GM23338 (cell line): ENCODE measurements at regions not wholly inside any gene's neighbourhood (a gene's known extent, or its start where the extent isn't known, plus 50 kb on each side); places are given as distances from the start of the nearest gene placed in this dataset.

Experiments
- ATAC-seq: fragments of 200-7000 bp; cut with Tn5 transposase; 3 replicates; pipeline ENCODE4 v1.9.1; 2020
- DNase-seq: peaks from one replicate; pipeline ENCODE4 v3.0.0-alpha.2; 2015; ENCODE audit warnings: low spot score
- H2AFZ ChIP-seq: fragments of 200-600 bp; sonication (generic); 2 replicates; pipeline ENCODE4 v1.8.0; 2016; ENCODE audit warnings: antibody characterized with exemption, mild to moderate bottlenecking, moderate library complexity
- H3F3A ChIP-seq: fragments of 200-600 bp; sonication (generic); replicated peaks from 2 replicates; pipeline ENCODE4 v1.8.0; 2017; ENCODE audit warnings: antibody characterized with exemption, mixed run types, low read depth
- H3K27ac ChIP-seq: fragments of 200-600 bp; sonication (generic); 2 replicates; pipeline ENCODE4 v1.6.1; 2016; ENCODE audit warnings: low read depth
- H3K27me3 ChIP-seq: fragments of 200-600 bp; sonication (generic); 2 replicates; pipeline ENCODE4 v1.8.0; 2016; ENCODE audit warnings: mild to moderate bottlenecking, mixed run types, moderate library complexity; ENCODE audit not compliant: insufficient read depth
- H3K36me3 ChIP-seq: fragments of 200-600 bp; sonication (generic); 2 replicates; pipeline ENCODE4 v1.8.0; 2016; ENCODE audit warnings: mild to moderate bottlenecking; ENCODE audit not compliant: insufficient read depth
- H3K4me1 ChIP-seq: fragments of 200-600 bp; sonication (generic); 2 replicates; pipeline ENCODE4 v1.8.0; 2016; ENCODE audit warnings: mild to moderate bottlenecking, moderate library complexity; ENCODE audit not compliant: insufficient read depth
- H3K4me2 ChIP-seq: fragments of 200-600 bp; sonication (generic); 2 replicates; pipeline ENCODE4 v1.7.1; 2017; ENCODE audit warnings: mixed run types
- H3K4me3 ChIP-seq: fragments of 200-600 bp; sonication (generic); 2 replicates; pipeline ENCODE4 v1.6.1; 2016; ENCODE audit warnings: mixed run types
- H3K79me2 ChIP-seq: fragments of 200-600 bp; sonication (generic); replicated peaks from 2 replicates; pipeline ENCODE4 v1.8.0; 2017; ENCODE audit warnings: mild to moderate bottlenecking; ENCODE audit not compliant: insufficient read depth
- H3K9me2 ChIP-seq: fragments of 200-600 bp; sonication (generic); 2 replicates; pipeline ENCODE4 v1.8.0; 2017; ENCODE audit not compliant: insufficient read depth
- H4K20me1 ChIP-seq: fragments of 200-600 bp; sonication (generic); replicated peaks from 2 replicates; pipeline ENCODE4 v1.8.0; 2017; ENCODE audit warnings: mild to moderate bottlenecking; ENCODE audit not compliant: insufficient read depth
- H3K27ac Mint-ChIP-seq: 2 replicates; pipeline ENCODE4 v1.8.0; 2020; ENCODE audit warnings: inconsistent platforms, mild to moderate bottlenecking, moderate library complexity, mixed read lengths
- H3K27me3 Mint-ChIP-seq: 3 replicates; pipeline ENCODE4 v1.8.0; 2022; ENCODE audit warnings: low read depth, mild to moderate bottlenecking, moderate library complexity, mixed read lengths, inconsistent platforms; ENCODE audit not compliant: insufficient read depth, poor library complexity
- H3K36me3 Mint-ChIP-seq: 3 replicates; pipeline ENCODE4 v1.8.0; 2021; ENCODE audit warnings: low read depth, mild to moderate bottlenecking, inconsistent platforms, moderate library complexity, mixed read lengths
- H3K4me1 Mint-ChIP-seq: 3 replicates; pipeline ENCODE4 v1.8.0; 2020; ENCODE audit warnings: mild to moderate bottlenecking, inconsistent platforms, mixed read lengths
- H3K4me3 Mint-ChIP-seq: 3 replicates; pipeline ENCODE4 v1.8.0; 2021; ENCODE audit warnings: moderate library complexity, mild to moderate bottlenecking, inconsistent platforms, mixed read lengths
- H3K9me3 Mint-ChIP-seq: 3 replicates; pipeline ENCODE4 v1.8.0; 2020; ENCODE audit warnings: moderate library complexity, mild to moderate bottlenecking, inconsistent platforms, mixed read lengths
- CREB1 ChIP-seq: fragments of 250-450 bp; sonication (Bioruptor Pico); IDR thresholded peaks from 2 replicates; pipeline ENCODE4 v1.5.0; 2020; ENCODE audit warnings: low read depth, mild to moderate bottlenecking, moderate library complexity
- EZH2 ChIP-seq: fragments of 200-600 bp; sonication (generic); IDR thresholded peaks from one replicate; pipeline ENCODE4 v1.8.0; 2017; ENCODE audit warnings: antibody characterized with exemption, mild to moderate bottlenecking, low read depth; ENCODE audit not compliant: unreplicated experiment
- EZH2phosphoT487 ChIP-seq: fragments of 200-600 bp; sonication (generic); IDR thresholded peaks from one replicate; pipeline ENCODE4 v1.8.1; 2018; ENCODE audit warnings: antibody characterized with exemption; ENCODE audit not compliant: unreplicated experiment
- JUNB ChIP-seq: IDR thresholded peaks from one replicate; pipeline ENCODE4 v1.6.1; 2016; ENCODE audit warnings: antibody characterized with exemption; ENCODE audit not compliant: unreplicated experiment
- NANOG ChIP-seq: IDR thresholded peaks from 2 replicates; pipeline ENCODE4 v1.6.1; 2016; ENCODE audit warnings: antibody characterized with exemption, borderline replicate concordance
- POLR2AphosphoS5 ChIP-seq: IDR thresholded peaks from 2 replicates; pipeline ENCODE4 v1.6.1; 2016; ENCODE audit warnings: antibody characterized with exemption, low read depth
- STAT1 ChIP-seq: IDR thresholded peaks from one replicate; pipeline ENCODE4 v1.6.1; 2016; ENCODE audit warnings: antibody characterized with exemption; ENCODE audit not compliant: unreplicated experiment
- ZNF114 ChIP-seq: fragments of 250-450 bp; sonication (Bioruptor Pico); IDR thresholded peaks from 2 replicates; pipeline ENCODE4 v1.5.0; 2020; ENCODE audit warnings: mild to moderate bottlenecking, moderate library complexity
- ZNF331 ChIP-seq: fragments of 250-450 bp; sonication (Bioruptor Pico); IDR thresholded peaks from 2 replicates; pipeline ENCODE4 v1.5.0; 2020; ENCODE audit warnings: low read depth, mild to moderate bottlenecking, moderate library complexity
- TF ChIP-seq, protein P1 (sequence below), 2 experiments: fragments of 200-600 bp in 1 of 2; sonication (generic) in 1 of 2; conservative IDR thresholded peaks; 2 replicates each; pipeline versions ENCODE4 v1.5.1 to v1.6.1; 2016 to 2017; ENCODE audit warnings: antibody characterized with exemption in 2 of 2, low read depth in 2 of 2, mild to moderate bottlenecking in 2 of 2, moderate library complexity in 1 of 2
- TF ChIP-seq, protein P2 (sequence below): fragments of 250-450 bp; sonication (Bioruptor Pico); IDR thresholded peaks from 2 replicates; pipeline ENCODE4 v1.5.0; 2020; ENCODE audit warnings: mild to moderate bottlenecking, moderate library complexity
- TF ChIP-seq, protein P3 (sequence below): IDR thresholded peaks from one replicate; pipeline ENCODE4 v1.6.1; 2018; ENCODE audit warnings: antibody characterized with exemption; ENCODE audit not compliant: unreplicated experiment
- TF ChIP-seq, protein P4 (sequence below): IDR thresholded peaks from 2 replicates; pipeline ENCODE4 v1.6.1; 2016; ENCODE audit warnings: antibody characterized with exemption

DNA sequence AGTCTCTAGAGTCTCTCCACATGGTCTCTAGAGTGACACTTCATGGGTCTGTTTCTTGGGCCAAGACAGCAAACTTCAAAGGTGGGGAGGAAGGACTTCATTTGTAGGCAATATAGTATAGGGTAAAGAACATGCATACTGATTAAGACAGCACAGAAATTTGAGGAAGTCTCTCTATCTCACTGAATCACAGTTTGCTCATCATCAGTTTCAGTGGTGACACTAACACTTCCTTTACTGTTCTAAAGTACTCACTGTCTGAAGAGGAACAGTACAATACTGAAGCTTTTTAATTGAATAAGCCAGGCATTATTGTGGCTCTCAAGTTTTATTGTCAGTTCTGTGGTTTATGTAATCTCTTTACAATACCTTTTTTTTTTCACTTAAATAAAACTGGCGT, 656.4 kb upstream of the CDH8 start:
- Histone ChIP-seq H2AFZ (no peak overlapping the region), H3K4me1 (no peaks in the 10 kb centered on the region), H3K27ac (no peak overlapping the region), H3K79me2 (no peaks in the 10 kb centered on the region), H4K20me1 (no peaks in the 10 kb centered on the region), H3K27me3 (no peaks in the 10 kb centered on the region), H3K4me3 (no peak overlapping the region), H3K9me2 (0 out of 2 replicates have a peak, but pooled peaks cover 3% of the 10 kb centered on the region), H3K4me2 (no peak overlapping the region), H3F3A (no peaks in the 10 kb centered on the region), H3K36me3 (peaks cover 20% of the 10 kb centered on the region)
- no peak for DNase-seq
- Mint-ChIP-seq H3K36me3 (peaks cover 31% of the 10 kb centered on the region; the same call in 2 of the 3 replicates), H3K27ac (no peak overlapping the region), H3K4me3 (no peak overlapping the region), H3K9me3 (peaks cover 39% of the 10 kb centered on the region), H3K4me1 (no peaks in the 10 kb centered on the region), H3K27me3 (peaks cover 3% of the 10 kb centered on the region)
- ATAC-seq: no peak
- TF ChIP-seq, protein P1, sequence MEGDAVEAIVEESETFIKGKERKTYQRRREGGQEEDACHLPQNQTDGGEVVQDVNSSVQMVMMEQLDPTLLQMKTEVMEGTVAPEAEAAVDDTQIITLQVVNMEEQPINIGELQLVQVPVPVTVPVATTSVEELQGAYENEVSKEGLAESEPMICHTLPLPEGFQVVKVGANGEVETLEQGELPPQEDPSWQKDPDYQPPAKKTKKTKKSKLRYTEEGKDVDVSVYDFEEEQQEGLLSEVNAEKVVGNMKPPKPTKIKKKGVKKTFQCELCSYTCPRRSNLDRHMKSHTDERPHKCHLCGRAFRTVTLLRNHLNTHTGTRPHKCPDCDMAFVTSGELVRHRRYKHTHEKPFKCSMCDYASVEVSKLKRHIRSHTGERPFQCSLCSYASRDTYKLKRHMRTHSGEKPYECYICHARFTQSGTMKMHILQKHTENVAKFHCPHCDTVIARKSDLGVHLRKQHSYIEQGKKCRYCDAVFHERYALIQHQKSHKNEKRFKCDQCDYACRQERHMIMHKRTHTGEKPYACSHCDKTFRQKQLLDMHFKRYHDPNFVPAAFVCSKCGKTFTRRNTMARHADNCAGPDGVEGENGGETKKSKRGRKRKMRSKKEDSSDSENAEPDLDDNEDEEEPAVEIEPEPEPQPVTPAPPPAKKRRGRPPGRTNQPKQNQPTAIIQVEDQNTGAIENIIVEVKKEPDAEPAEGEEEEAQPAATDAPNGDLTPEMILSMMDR (conservative IDR thresholded peaks at IDR 0.05; ENCODE audit: low read depth in 2 of 2): no peak
- TF ChIP-seq, protein P2, sequence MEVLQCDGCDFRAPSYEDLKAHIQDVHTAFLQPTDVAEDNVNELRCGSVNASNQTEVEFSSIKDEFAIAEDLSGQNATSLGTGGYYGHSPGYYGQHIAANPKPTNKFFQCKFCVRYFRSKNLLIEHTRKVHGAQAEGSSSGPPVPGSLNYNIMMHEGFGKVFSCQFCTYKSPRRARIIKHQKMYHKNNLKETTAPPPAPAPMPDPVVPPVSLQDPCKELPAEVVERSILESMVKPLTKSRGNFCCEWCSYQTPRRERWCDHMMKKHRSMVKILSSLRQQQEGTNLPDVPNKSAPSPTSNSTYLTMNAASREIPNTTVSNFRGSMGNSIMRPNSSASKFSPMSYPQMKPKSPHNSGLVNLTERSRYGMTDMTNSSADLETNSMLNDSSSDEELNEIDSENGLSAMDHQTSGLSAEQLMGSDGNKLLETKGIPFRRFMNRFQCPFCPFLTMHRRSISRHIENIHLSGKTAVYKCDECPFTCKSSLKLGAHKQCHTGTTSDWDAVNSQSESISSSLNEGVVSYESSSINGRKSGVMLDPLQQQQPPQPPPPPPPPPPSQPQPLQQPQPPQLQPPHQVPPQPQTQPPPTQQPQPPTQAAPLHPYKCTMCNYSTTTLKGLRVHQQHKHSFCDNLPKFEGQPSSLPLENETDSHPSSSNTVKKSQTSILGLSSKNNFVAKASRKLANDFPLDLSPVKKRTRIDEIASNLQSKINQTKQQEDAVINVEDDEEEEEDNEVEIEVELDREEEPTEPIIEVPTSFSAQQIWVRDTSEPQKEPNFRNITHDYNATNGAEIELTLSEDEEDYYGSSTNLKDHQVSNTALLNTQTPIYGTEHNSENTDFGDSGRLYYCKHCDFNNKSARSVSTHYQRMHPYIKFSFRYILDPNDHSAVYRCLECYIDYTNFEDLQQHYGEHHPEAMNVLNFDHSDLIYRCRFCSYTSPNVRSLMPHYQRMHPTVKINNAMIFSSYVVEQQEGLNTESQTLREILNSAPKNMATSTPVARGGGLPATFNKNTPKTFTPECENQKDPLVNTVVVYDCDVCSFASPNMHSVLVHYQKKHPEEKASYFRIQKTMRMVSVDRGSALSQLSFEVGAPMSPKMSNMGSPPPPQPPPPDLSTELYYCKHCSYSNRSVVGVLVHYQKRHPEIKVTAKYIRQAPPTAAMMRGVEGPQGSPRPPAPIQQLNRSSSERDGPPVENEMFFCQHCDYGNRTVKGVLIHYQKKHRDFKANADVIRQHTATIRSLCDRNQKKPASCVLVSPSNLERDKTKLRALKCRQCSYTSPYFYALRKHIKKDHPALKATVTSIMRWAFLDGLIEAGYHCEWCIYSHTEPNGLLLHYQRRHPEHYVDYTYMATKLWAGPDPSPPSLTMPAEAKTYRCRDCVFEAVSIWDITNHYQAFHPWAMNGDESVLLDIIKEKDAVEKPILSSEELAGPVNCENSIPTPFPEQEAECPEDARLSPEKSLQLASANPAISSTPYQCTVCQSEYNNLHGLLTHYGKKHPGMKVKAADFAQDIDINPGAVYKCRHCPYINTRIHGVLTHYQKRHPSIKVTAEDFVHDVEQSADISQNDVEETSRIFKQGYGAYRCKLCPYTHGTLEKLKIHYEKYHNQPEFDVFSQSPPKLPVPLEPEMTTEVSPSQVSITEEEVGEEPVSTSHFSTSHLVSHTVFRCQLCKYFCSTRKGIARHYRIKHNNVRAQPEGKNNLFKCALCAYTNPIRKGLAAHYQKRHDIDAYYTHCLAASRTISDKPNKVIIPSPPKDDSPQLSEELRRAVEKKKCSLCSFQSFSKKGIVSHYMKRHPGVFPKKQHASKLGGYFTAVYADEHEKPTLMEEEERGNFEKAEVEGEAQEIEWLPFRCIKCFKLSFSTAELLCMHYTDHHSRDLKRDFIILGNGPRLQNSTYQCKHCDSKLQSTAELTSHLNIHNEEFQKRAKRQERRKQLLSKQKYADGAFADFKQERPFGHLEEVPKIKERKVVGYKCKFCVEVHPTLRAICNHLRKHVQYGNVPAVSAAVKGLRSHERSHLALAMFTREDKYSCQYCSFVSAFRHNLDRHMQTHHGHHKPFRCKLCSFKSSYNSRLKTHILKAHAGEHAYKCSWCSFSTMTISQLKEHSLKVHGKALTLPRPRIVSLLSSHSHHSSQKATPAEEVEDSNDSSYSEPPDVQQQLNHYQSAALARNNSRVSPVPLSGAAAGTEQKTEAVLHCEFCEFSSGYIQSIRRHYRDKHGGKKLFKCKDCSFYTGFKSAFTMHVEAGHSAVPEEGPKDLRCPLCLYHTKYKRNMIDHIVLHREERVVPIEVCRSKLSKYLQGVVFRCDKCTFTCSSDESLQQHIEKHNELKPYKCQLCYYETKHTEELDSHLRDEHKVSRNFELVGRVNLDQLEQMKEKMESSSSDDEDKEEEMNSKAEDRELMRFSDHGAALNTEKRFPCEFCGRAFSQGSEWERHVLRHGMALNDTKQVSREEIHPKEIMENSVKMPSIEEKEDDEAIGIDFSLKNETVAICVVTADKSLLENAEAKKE (CRISPR knock-in tag): no peak
- TF ChIP-seq EZH2phosphoT487 (no peak), NANOG (no peak), STAT1 (no peak), ZNF114 (CRISPR knock-in tag) (no peak), POLR2AphosphoS5 (no peak), JUNB (no peak), ZNF331 (CRISPR knock-in tag) (no peak), CREB1 (no peak), EZH2 (no peak)
- TF ChIP-seq, protein P3, sequence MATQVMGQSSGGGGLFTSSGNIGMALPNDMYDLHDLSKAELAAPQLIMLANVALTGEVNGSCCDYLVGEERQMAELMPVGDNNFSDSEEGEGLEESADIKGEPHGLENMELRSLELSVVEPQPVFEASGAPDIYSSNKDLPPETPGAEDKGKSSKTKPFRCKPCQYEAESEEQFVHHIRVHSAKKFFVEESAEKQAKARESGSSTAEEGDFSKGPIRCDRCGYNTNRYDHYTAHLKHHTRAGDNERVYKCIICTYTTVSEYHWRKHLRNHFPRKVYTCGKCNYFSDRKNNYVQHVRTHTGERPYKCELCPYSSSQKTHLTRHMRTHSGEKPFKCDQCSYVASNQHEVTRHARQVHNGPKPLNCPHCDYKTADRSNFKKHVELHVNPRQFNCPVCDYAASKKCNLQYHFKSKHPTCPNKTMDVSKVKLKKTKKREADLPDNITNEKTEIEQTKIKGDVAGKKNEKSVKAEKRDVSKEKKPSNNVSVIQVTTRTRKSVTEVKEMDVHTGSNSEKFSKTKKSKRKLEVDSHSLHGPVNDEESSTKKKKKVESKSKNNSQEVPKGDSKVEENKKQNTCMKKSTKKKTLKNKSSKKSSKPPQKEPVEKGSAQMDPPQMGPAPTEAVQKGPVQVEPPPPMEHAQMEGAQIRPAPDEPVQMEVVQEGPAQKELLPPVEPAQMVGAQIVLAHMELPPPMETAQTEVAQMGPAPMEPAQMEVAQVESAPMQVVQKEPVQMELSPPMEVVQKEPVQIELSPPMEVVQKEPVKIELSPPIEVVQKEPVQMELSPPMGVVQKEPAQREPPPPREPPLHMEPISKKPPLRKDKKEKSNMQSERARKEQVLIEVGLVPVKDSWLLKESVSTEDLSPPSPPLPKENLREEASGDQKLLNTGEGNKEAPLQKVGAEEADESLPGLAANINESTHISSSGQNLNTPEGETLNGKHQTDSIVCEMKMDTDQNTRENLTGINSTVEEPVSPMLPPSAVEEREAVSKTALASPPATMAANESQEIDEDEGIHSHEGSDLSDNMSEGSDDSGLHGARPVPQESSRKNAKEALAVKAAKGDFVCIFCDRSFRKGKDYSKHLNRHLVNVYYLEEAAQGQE: no peak
- TF ChIP-seq, protein P4, sequence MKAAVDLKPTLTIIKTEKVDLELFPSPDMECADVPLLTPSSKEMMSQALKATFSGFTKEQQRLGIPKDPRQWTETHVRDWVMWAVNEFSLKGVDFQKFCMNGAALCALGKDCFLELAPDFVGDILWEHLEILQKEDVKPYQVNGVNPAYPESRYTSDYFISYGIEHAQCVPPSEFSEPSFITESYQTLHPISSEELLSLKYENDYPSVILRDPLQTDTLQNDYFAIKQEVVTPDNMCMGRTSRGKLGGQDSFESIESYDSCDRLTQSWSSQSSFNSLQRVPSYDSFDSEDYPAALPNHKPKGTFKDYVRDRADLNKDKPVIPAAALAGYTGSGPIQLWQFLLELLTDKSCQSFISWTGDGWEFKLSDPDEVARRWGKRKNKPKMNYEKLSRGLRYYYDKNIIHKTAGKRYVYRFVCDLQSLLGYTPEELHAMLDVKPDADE: no peak
